ENCODE measurements at regions not wholly inside any gene's neighbourhood (a gene's known extent, or its start where the extent isn't known, plus 50 kb on each side); places are given as distances from the start of the nearest gene placed in this dataset.
A peak's percentile ranks its signal among the peaks of the same experiment; 100 is the strongest.

GRCh38 chr5:44875661-44876605 is 67.2 kb downstream of the MRPS30 start:
- H3F3A ChIP-seq (ENCODE audit: control insufficient read depth, insufficient read depth): no peaks in the 10 kb centered on the region
- peak overlapping the region; percentile 31 for H3K4me3 ChIP-seq (ENCODE audit: low read length)
- no peak overlapping the region for H3K27ac ChIP-seq (ENCODE audit: low read depth, low read length)
- peak overlapping the region; percentile 25 for H3K4me2 ChIP-seq (ENCODE audit: low read length)
- H3K9me3 ChIP-seq (ENCODE audit: control insufficient read depth, insufficient read depth, low read length): no peaks in the 10 kb centered on the region
- no peaks in the 10 kb centered on the region for H3K9me2 ChIP-seq (replicated peaks; ENCODE audit: control insufficient read depth, low read length)
- no peaks in the 10 kb centered on the region for H3K36me3 ChIP-seq (ENCODE audit: control insufficient read depth, low read length)
- no peaks in the 10 kb centered on the region for H3K27me3 ChIP-seq (ENCODE audit: control insufficient read depth, low read length)
- TF ChIP-seq CTCF (IDR thresholded peaks at IDR 0.05; ENCODE audit: low read depth, low read length, poor library complexity, severe bottlenecking) (no peak), EZH2phosphoT487 (IDR thresholded peaks at IDR 0.05; ENCODE audit: borderline replicate concordance, low read length) (no peak)
- no peaks in the 10 kb centered on the region for H4K20me1 ChIP-seq (ENCODE audit: control insufficient read depth, insufficient read depth, low read depth, low read length)
- H3K4me1 ChIP-seq (ENCODE audit: control insufficient read depth, low read length): peaks cover 12% of the 10 kb centered on the region
- H3K79me2 ChIP-seq (ENCODE audit: control insufficient read depth, low read length): no peaks in the 10 kb centered on the region

GRCh38 chr5:44881266-44881665 is 72.5 kb downstream of the MRPS30 start:
- Histone ChIP-seq H3K4me2 (ENCODE audit: low read length) (no peak overlapping the region), H3K36me3 (ENCODE audit: control insufficient read depth, low read length) (no peaks in the 10 kb centered on the region), H3F3A (ENCODE audit: control insufficient read depth, insufficient read depth) (no peaks in the 10 kb centered on the region), H3K27ac (ENCODE audit: low read depth, low read length) (no peak overlapping the region), H3K4me3 (ENCODE audit: low read length) (no peak overlapping the region), H3K9me3 (ENCODE audit: control insufficient read depth, insufficient read depth, low read length) (no peaks in the 10 kb centered on the region), H3K27me3 (ENCODE audit: control insufficient read depth, low read length) (no peaks in the 10 kb centered on the region), H3K79me2 (ENCODE audit: control insufficient read depth, low read length) (no peaks in the 10 kb centered on the region), H4K20me1 (ENCODE audit: control insufficient read depth, insufficient read depth, low read depth, low read length) (no peaks in the 10 kb centered on the region), H3K4me1 (ENCODE audit: control insufficient read depth, low read length) (no peaks in the 10 kb centered on the region), H3K9me2 (replicated peaks; ENCODE audit: control insufficient read depth, low read length) (no peaks in the 10 kb centered on the region)
- TF ChIP-seq EZH2phosphoT487 (IDR thresholded peaks at IDR 0.05; ENCODE audit: borderline replicate concordance, low read length): no peak
- TF ChIP-seq CTCF (IDR thresholded peaks at IDR 0.05; ENCODE audit: low read depth, low read length, poor library complexity, severe bottlenecking): no peak

- H4K20me1 ChIP-seq (ENCODE audit: control insufficient read depth, insufficient read depth, low read depth, low read length): no peaks in the 10 kb centered on the region
- H3K4me2 ChIP-seq (ENCODE audit: low read length): no peak overlapping the region
- H3K27me3 ChIP-seq (ENCODE audit: control insufficient read depth, low read length): no peaks in the 10 kb centered on the region
- no peaks in the 10 kb centered on the region for H3K9me3 ChIP-seq (ENCODE audit: control insufficient read depth, insufficient read depth, low read length)
- no peaks in the 10 kb centered on the region for H3F3A ChIP-seq (ENCODE audit: control insufficient read depth, insufficient read depth)
- no peak overlapping the region for H3K4me3 ChIP-seq (ENCODE audit: low read length)
- no peaks in the 10 kb centered on the region for H3K4me1 ChIP-seq (ENCODE audit: control insufficient read depth, low read length)
- H3K36me3 ChIP-seq (ENCODE audit: control insufficient read depth, low read length): no peaks in the 10 kb centered on the region
- no peaks in the 10 kb centered on the region for H3K9me2 ChIP-seq (replicated peaks; ENCODE audit: control insufficient read depth, low read length)
- no peaks in the 10 kb centered on the region for H3K79me2 ChIP-seq (ENCODE audit: control insufficient read depth, low read length)
- TF ChIP-seq EZH2phosphoT487 (IDR thresholded peaks at IDR 0.05; ENCODE audit: borderline replicate concordance, low read length) (no peak), CTCF (IDR thresholded peaks at IDR 0.05; ENCODE audit: low read depth, low read length, poor library complexity, severe bottlenecking) (no peak)
- H3K27ac ChIP-seq (ENCODE audit: low read depth, low read length): no peak overlapping the region
These were observed 75.3 kb downstream of the MRPS30 start for GRCh38 chr5:44884036-44884435.
